Keratinocyte (primary cell): ENCODE measurements at regions not wholly inside any gene's neighbourhood (a gene's known extent, or its start where the extent isn't known, plus 50 kb on each side); places are given as distances from the start of the nearest gene placed in this dataset.

Source experiments
- EZH2 ChIP-seq: IDR thresholded peaks from one replicate; pipeline ENCODE4 v1.6.1; 2012; ENCODE audit warnings: inconsistent platforms, mild to moderate bottlenecking, low read length, moderate library complexity
- TF ChIP-seq, protein P1 (sequence below), 3 experiments: IDR thresholded peaks in 1 of 3; conservative IDR thresholded peaks in 1 of 3; optimal IDR thresholded peaks in 1 of 3; 2 replicates in 2 of 3; 3 replicates in 1 of 3; pipeline versions ENCODE3 to v1.5.1; 2011; ENCODE audit warnings: low read length in 3 of 3, mild to moderate bottlenecking in 3 of 3, moderate library complexity in 2 of 3, control low read depth in 1 of 3, inconsistent platforms in 1 of 3; ENCODE audit not compliant: insufficient read depth in 2 of 3; ENCODE audit errors: extremely low read depth in 1 of 3

DNA sequence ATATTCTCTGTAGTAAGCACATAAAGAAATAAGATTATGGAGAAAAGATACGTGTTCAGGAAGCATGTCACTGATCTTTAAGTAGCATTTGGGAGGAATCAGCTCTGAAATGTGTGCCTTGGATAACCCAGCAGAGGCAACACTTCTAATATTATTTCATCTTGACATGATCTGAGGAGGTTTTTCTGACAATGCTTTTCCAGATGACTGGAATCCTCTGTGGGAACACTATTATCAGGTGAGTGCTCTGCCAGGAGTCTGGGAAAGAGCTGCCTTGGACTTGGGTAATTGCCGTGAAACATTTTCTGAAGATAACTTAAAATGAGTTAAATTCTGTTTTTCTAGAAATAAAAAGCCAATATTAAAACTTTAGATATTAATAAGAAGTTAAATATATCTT, 78.2 kb upstream of the QRFPR start:
- TF ChIP-seq, protein P1, sequence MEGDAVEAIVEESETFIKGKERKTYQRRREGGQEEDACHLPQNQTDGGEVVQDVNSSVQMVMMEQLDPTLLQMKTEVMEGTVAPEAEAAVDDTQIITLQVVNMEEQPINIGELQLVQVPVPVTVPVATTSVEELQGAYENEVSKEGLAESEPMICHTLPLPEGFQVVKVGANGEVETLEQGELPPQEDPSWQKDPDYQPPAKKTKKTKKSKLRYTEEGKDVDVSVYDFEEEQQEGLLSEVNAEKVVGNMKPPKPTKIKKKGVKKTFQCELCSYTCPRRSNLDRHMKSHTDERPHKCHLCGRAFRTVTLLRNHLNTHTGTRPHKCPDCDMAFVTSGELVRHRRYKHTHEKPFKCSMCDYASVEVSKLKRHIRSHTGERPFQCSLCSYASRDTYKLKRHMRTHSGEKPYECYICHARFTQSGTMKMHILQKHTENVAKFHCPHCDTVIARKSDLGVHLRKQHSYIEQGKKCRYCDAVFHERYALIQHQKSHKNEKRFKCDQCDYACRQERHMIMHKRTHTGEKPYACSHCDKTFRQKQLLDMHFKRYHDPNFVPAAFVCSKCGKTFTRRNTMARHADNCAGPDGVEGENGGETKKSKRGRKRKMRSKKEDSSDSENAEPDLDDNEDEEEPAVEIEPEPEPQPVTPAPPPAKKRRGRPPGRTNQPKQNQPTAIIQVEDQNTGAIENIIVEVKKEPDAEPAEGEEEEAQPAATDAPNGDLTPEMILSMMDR (optimal IDR thresholded peaks at IDR 0.05 in 1 of 3, IDR thresholded peaks at IDR 0.05 in 1 of 3, conservative IDR thresholded peaks at IDR 0.05 in 1 of 3; ENCODE audit: extremely low read depth in 1 of 3, insufficient read depth in 2 of 3, low read length in 3 of 3), result no peak
- TF ChIP-seq EZH2, result no peak
